Astrocyte of the spinal cord (primary cell): ENCODE measurements at regions not wholly inside any gene's neighbourhood (a gene's known extent, or its start where the extent isn't known, plus 50 kb on each side); places are given as distances from the start of the nearest gene placed in this dataset.
A peak's percentile ranks its signal among the peaks of the same experiment; 100 is the strongest.

Source experiments
- DNase-seq: peaks from one replicate; pipeline ENCODE4 v3.0.0; 2011; ENCODE audit warnings: low read depth, low spot score
- H3K4me3 ChIP-seq: 2 replicates; pipeline ENCODE4 v1.5.1; 2011; ENCODE audit warnings: low read depth, mild to moderate bottlenecking, low read length, moderate library complexity
- CTCF ChIP-seq: IDR thresholded peaks from 2 replicates; pipeline ENCODE4 v1.5.1; 2012; ENCODE audit warnings: low read depth, mild to moderate bottlenecking, low read length, inconsistent platforms
- in situ Hi-C: cut with HindIII; loops from 2 replicates; pipeline ENCODE4 v1.10.0; 2017; ENCODE audit warnings: low sequenced_read_pairs

DNA sequence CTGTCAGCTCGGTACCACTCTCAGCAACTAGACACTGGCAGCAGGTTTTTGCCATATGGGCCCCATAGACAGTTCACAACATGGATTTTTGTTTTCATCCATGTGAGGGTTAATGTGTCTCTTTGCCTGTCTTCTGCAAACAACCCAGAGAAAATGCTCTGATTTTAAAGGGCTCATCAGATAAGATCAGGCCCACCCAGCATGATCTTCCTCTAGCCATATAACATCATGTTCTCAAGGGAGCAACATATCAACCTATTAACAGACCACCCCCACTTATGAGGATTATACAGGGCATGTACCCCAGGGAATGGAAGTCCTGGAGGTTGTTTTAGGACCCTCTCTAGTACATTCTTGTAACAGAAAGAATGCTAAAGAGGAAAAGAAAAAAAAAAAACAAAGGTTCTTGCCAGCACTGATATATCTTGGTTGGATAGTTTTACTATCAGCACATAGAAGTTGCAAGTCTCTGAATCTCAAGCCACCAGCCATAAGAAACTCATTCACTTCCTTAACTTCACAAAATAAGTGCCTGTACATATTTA, 1015.1 kb downstream of the TLE4 start:
- in situ Hi-C loops = no loop called here
- no peak for DNase-seq
- TF ChIP-seq CTCF = no peak
- no peak overlapping the region for H3K4me3 ChIP-seq

- in situ Hi-C loops = no loop called here
- no peak overlapping the region for H3K4me3 ChIP-seq
- no peak for DNase-seq
- TF ChIP-seq CTCF = no peak
Measured at GRCh38 chr9:80571953-80572352, 1000.2 kb downstream of the TLE4 start.

DNA sequence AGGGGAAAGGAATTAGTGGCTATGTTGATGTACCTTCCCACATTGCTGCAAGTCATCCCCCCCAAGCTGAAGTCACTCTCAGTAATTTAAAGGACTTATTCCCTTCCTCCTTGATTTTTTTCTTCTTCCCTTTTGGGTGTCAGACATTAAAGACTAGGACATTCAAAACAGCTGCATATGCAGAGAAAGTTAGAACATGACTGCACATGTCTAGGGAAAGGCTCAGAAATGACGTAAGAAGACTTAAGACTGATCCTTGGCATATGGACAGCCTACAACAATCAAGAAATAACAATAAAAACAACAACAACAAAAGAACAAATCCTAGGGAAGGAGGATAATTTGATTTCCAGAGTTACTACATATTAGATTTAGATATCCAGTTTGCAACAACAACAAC, 997.5 kb downstream of the TLE4 start:
- no peak for DNase-seq
- no peak overlapping the region for H3K4me3 ChIP-seq
- TF ChIP-seq CTCF = no peak
- in situ Hi-C loops = no loop called here

DNA sequence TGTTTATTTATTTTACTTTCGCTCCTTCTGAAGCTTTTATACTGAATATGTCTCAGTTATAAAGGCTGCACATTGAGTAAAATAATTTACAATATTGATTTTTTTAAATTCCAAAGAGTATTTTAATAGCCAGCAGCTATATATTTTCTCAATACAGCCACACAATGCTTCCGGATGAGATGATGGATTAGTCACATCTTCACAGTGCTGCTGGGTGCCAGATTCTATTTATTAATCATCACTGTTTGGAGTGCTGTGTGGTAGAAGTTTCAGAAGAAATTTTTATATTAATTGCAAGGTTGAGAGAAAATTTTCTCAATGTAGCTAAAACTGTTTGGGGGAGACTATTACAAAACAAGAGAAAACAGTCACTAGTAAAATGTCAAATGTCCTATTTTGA, 989.8 kb downstream of the TLE4 start:
- in situ Hi-C loops = no loop called here
- TF ChIP-seq CTCF = no peak
- H3K4me3 ChIP-seq = no peak overlapping the region
- DNase-seq = no peak

DNA sequence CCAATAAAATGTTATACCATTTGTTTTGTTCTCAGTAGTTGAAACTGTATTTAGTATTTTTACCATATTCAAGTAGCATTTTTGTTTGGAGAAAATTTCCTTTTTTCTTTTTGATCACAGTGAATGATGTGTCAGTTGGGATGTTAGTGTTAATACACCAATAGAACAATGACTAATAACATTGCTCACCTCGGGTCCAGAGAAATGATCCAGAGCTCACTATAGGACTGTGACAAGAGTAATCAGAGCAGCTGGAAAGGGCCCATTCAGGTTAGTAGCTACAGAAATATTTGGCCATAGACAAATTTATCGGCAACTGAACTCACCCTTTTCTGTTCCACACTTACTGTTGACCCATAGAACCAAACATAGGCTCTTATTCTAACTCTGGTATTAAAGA, 989.2 kb downstream of the TLE4 start:
- H3K4me3 ChIP-seq = no peak overlapping the region
- TF ChIP-seq CTCF = no peak
- no peak for DNase-seq
- in situ Hi-C loops = no loop called here

DNA sequence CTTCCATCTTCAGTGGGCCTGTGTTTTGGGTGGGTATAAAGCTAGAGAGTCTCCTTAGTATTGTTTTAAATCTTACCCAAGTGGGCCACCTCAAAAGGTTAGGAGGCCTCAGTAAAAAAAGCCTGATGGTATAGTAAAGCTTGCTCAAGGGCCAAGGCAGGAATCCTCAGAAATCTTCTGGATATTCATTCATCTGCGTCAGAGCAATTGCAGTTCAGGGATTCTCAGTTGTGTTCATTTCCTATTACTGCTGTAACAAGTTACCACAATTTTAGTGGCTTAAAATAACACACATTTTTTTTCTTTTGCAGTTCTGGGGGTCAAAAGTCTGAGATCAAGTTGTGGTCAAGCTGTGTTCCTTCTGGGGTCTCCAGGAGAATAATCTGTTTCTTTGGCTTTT, 985.5 kb downstream of the TLE4 start:
- H3K4me3 ChIP-seq = no peak overlapping the region
- no peak for TF ChIP-seq CTCF
- DNase-seq = no peak
- in situ Hi-C loops = no loop called here

- TF ChIP-seq CTCF = no peak
- no peak overlapping the region for H3K4me3 ChIP-seq
- in situ Hi-C loops = no loop called here
- peak; percentile 28 for DNase-seq
Measured at GRCh38 chr9:80556631-80557030, 984.9 kb downstream of the TLE4 start.
